ENCODE measurements at regions not wholly inside any gene's neighbourhood (a gene's known extent, or its start where the extent isn't known, plus 50 kb on each side); places are given as distances from the start of the nearest gene placed in this dataset.

GRCh38 chr3:40608091-40608490 lies 83.3 kb downstream of the ZNF621 start:
- no peak for DNase-seq
- Histone ChIP-seq H4K91ac (ENCODE audit: insufficient read length, low read depth, low read length) (no peak overlapping the region), H3K56ac (ENCODE audit: insufficient read length, low read depth, low read length) (no peak overlapping the region), H3K18ac (ENCODE audit: insufficient read length, low read depth, low read length) (no peak overlapping the region), H3K9me3 (ENCODE audit: control insufficient read depth, low read depth, low read length) (no peaks in the 10 kb centered on the region), H3K9ac (ENCODE audit: extremely low read depth, insufficient read length, low read length) (no peak overlapping the region), H2BK12ac (ENCODE audit: insufficient read length, low read depth, low read length) (no peak overlapping the region), H4K20me1 (ENCODE audit: control insufficient read depth, insufficient read depth, insufficient read length) (no peaks in the 10 kb centered on the region), H2BK15ac (ENCODE audit: low read depth, low read length) (no peak overlapping the region), H3K23me2 (ENCODE audit: insufficient read length, low read depth, low read length, poor library complexity, severe bottlenecking) (no peaks in the 10 kb centered on the region), H4K5ac (ENCODE audit: insufficient read length, low read depth, low read length) (no peak overlapping the region), H2BK120ac (ENCODE audit: low read depth, low read length, poor library complexity, severe bottlenecking) (no peak overlapping the region), H3T11ph (ENCODE audit: low read length) (no peak overlapping the region), H3K14ac (ENCODE audit: insufficient read depth, low read length) (no peak overlapping the region), H3K4me2 (ENCODE audit: insufficient read depth, insufficient read length, low read length) (no peak overlapping the region), H2AK5ac (ENCODE audit: insufficient read length, low read length) (no peak overlapping the region), H3K4ac (ENCODE audit: low read depth, low read length) (no peak overlapping the region), H3K27ac (ENCODE audit: insufficient read length, low read depth, low read length) (no peak overlapping the region), H4K8ac (replicated peaks; ENCODE audit: insufficient read length, low read depth, low read length) (no peak overlapping the region), H2BK5ac (ENCODE audit: insufficient read length, low read length) (no peak overlapping the region), H2AFZ (ENCODE audit: low read length) (no peak overlapping the region), H2BK20ac (ENCODE audit: low read depth, low read length, poor library complexity, severe bottlenecking) (no peak overlapping the region), H3K79me2 (ENCODE audit: insufficient read depth, low read length) (no peaks in the 10 kb centered on the region), H3K79me1 (ENCODE audit: insufficient read depth, low read depth, low read length, poor library complexity, severe bottlenecking) (no peaks in the 10 kb centered on the region), H3K23ac (ENCODE audit: insufficient read length, low read depth, low read length) (no peak overlapping the region), H3K27me3 (ENCODE audit: insufficient read depth, low read length) (no peaks in the 10 kb centered on the region), H3K4me1 (ENCODE audit: insufficient read depth, low read length) (peaks cover 6% of the 10 kb centered on the region; the same call in 1 of the 2 replicates)
- H3K27me3 Mint-ChIP-seq (ENCODE audit: low read depth), result no peaks in the 10 kb centered on the region; the same call in 1 of the 2 replicates
- no peak overlapping the region for H3K27ac Mint-ChIP-seq
- TF ChIP-seq, protein P1, sequence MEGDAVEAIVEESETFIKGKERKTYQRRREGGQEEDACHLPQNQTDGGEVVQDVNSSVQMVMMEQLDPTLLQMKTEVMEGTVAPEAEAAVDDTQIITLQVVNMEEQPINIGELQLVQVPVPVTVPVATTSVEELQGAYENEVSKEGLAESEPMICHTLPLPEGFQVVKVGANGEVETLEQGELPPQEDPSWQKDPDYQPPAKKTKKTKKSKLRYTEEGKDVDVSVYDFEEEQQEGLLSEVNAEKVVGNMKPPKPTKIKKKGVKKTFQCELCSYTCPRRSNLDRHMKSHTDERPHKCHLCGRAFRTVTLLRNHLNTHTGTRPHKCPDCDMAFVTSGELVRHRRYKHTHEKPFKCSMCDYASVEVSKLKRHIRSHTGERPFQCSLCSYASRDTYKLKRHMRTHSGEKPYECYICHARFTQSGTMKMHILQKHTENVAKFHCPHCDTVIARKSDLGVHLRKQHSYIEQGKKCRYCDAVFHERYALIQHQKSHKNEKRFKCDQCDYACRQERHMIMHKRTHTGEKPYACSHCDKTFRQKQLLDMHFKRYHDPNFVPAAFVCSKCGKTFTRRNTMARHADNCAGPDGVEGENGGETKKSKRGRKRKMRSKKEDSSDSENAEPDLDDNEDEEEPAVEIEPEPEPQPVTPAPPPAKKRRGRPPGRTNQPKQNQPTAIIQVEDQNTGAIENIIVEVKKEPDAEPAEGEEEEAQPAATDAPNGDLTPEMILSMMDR (conservative IDR thresholded peaks at IDR 0.05), result no peak
- H3K4me3 Mint-ChIP-seq, result no peak overlapping the region
- no CpG with 5 or more reads among the region's 2 CpGs for WGBS (ENCODE audit: extremely low coverage, insufficient read length, low lambda C conversion rate)
- peaks cover 19 to 20% of the 10 kb centered on the region in 2 experiments for H3K4me1 Mint-ChIP-seq
- peaks cover 0 to 9% (median 0%) of the 10 kb centered on the region in 3 experiments; a peak in 2 of 7 replicates for H3K36me3 Mint-ChIP-seq (ENCODE audit: insufficient read depth in 1 of 3, low read depth in 3 of 3)
- no peaks in the 10 kb centered on the region; a peak in 1 of 5 replicates for H3K9me3 Mint-ChIP-seq

All from H9 (cell line).